Progenitor cell of endocrine pancreas (in vitro differentiated cells): ENCODE measurements at regions not wholly inside any gene's neighbourhood (a gene's known extent, or its start where the extent isn't known, plus 50 kb on each side); places are given as distances from the start of the nearest gene placed in this dataset.

Source experiments
- DNase-seq: peaks from one replicate; pipeline ENCODE4 v3.0.0; 2021; ENCODE audit warnings: low spot score; ENCODE audit not compliant: unreplicated experiment
- H3K27ac Mint-ChIP-seq: 2 replicates; pipeline ENCODE4 v1.8.0; 2021; ENCODE audit warnings: mild to moderate bottlenecking, moderate library complexity, mixed read lengths
- H3K27me3 Mint-ChIP-seq: 2 replicates; pipeline ENCODE4 v1.8.0; 2021; ENCODE audit warnings: mixed read lengths
- H3K36me3 Mint-ChIP-seq: 2 replicates; pipeline ENCODE4 v1.8.0; 2022; ENCODE audit warnings: mixed read lengths; ENCODE audit not compliant: insufficient read depth
- H3K4me1 Mint-ChIP-seq: 2 replicates; pipeline ENCODE4 v1.8.0; 2021; ENCODE audit warnings: low read depth, mixed read lengths
- H3K4me3 Mint-ChIP-seq: 2 replicates; pipeline ENCODE4 v1.8.0; 2021; ENCODE audit warnings: low read depth, mild to moderate bottlenecking, moderate library complexity, mixed read lengths
- H3K9me3 Mint-ChIP-seq: 2 replicates; pipeline ENCODE4 v1.8.0; 2021; ENCODE audit warnings: low read depth, mixed read lengths
- CTCF ChIP-seq: fragments of 200-600 bp; sonication (generic); IDR thresholded peaks from one replicate; pipeline ENCODE4 v1.5.0; 2021; ENCODE audit warnings: antibody characterized with exemption, mild to moderate bottlenecking; ENCODE audit not compliant: unreplicated experiment

- peaks cover 21% of the 10 kb centered on the region for H3K9me3 Mint-ChIP-seq
- no peak overlapping the region for H3K27ac Mint-ChIP-seq
- DNase-seq: no peak
- peaks cover 2% of the 10 kb centered on the region for H3K36me3 Mint-ChIP-seq
- TF ChIP-seq CTCF: no peak
- no peaks in the 10 kb centered on the region for H3K27me3 Mint-ChIP-seq
- H3K4me3 Mint-ChIP-seq: no peak overlapping the region
- peaks cover 13% of the 10 kb centered on the region for H3K4me1 Mint-ChIP-seq
These were observed 444.3 kb downstream of the NBAS start for GRCh38 chr2:15116830-15117229.
